Activated CD4-positive, alpha-beta T cell treated with anti-CD3 and anti-CD28 coated beads, Interleukin-2, amount 10 ng/mL, durations not matched to agents 7 days and 5 days (primary cell): ENCODE measurements at regions not wholly inside any gene's neighbourhood (a gene's known extent, or its start where the extent isn't known, plus 50 kb on each side); places are given as distances from the start of the nearest gene placed in this dataset.

Source experiments
- CTCF ChIA-PET: fragments of 350-600 bp; sonication (Branson Sonifier 250); formaldehyde crosslinking; loops from one replicate; lab custom pipeline; 2021; ENCODE audit warnings: antibody characterized with exemption; lab: Charles Lee
- POLR2A ChIA-PET: fragments of 350-600 bp; sonication (Branson Sonifier 250); formaldehyde crosslinking; loops from one replicate; lab custom pipeline; 2021; ENCODE audit warnings: antibody characterized with exemption; lab: Charles Lee
- DNase-seq: peaks from one replicate; pipeline ENCODE4 v3.0.0-alpha.2; 2020
- H3K27ac Mint-ChIP-seq: one replicate; pipeline ENCODE4 v1.8.0; 2021; ENCODE audit warnings: mild to moderate bottlenecking, moderate library complexity, mixed read lengths
- H3K27me3 Mint-ChIP-seq: one replicate; pipeline ENCODE4 v1.8.0; 2021; ENCODE audit warnings: mixed read lengths
- H3K36me3 Mint-ChIP-seq: one replicate; pipeline ENCODE4 v1.8.0; 2021; ENCODE audit warnings: low read depth, mixed read lengths
- H3K4me1 Mint-ChIP-seq: one replicate; pipeline ENCODE4 v1.8.0; 2021; ENCODE audit warnings: mixed read lengths
- H3K4me3 Mint-ChIP-seq: one replicate; pipeline ENCODE4 v1.8.0; 2021; ENCODE audit warnings: mild to moderate bottlenecking, moderate library complexity, mixed read lengths
- H3K9me3 Mint-ChIP-seq: one replicate; pipeline ENCODE4 v1.8.0; 2021; ENCODE audit warnings: mixed read lengths

DNA sequence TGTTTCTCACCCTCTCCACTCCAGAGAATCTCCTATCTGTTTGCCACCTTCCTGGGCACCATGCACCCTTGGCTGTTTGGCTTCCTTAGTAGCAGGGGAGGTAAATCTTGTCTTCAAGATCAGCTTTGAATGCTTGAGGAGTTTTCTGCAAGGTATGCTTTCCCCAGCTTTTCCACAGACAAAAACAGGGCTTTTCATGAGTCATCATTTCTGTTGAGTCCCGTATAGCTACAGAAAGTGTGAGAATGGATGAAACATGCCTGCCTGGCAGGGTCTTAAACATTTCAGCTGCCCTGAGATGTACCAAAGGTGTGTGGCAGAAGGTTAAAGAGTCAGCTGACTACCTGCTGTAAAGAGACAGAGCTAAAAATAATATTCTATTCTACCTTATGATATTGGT, 875.2 kb upstream of the EEF2KMT start:
- Mint-ChIP-seq H3K9me3 (peaks cover 21% of the 10 kb centered on the region), H3K4me1 (no peaks in the 10 kb centered on the region), H3K4me3 (no peak overlapping the region), H3K27me3 (no peaks in the 10 kb centered on the region), H3K27ac (no peak overlapping the region), H3K36me3 (no peaks in the 10 kb centered on the region)
- DNase-seq, result no peak
- ChIA-PET CTCF (no interaction called here), POLR2A (no interaction called here)

DNA sequence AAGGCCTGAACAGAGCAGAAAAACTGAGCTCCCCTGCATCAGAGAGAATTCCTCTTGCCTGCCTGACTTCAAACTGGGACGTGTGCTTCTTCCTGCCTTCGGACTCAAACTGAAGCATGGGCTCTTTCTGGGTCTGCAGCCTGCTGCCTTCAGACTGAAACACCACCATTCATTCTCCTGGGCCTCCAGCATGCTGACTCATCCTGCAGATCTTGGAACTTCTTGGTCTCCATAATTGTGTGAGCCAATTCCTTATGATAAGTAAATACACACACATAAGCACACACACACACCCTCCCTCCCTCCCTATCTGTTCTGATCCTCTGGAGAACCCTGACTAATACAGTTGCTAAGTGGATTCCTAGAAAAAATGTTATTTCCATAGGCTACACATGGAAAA, 874.3 kb upstream of the EEF2KMT start:
- ChIA-PET CTCF (no interaction called here), POLR2A (no interaction called here)
- H3K27me3 Mint-ChIP-seq, result no peaks in the 10 kb centered on the region
- H3K4me3 Mint-ChIP-seq, result no peak overlapping the region
- H3K9me3 Mint-ChIP-seq, result peaks cover 21% of the 10 kb centered on the region
- no peaks in the 10 kb centered on the region for H3K36me3 Mint-ChIP-seq
- H3K27ac Mint-ChIP-seq, result no peak overlapping the region
- DNase-seq, result no peak
- no peaks in the 10 kb centered on the region for H3K4me1 Mint-ChIP-seq

GRCh38 chr16:5971106-5971505, 873.5 kb upstream of the EEF2KMT start:
- no peak for DNase-seq
- peaks cover 21% of the 10 kb centered on the region for H3K9me3 Mint-ChIP-seq
- ChIA-PET CTCF (no interaction called here), POLR2A (no interaction called here)
- no peak overlapping the region for H3K27ac Mint-ChIP-seq
- H3K36me3 Mint-ChIP-seq, result no peaks in the 10 kb centered on the region
- H3K4me1 Mint-ChIP-seq, result no peaks in the 10 kb centered on the region
- H3K27me3 Mint-ChIP-seq, result no peaks in the 10 kb centered on the region
- no peak overlapping the region for H3K4me3 Mint-ChIP-seq

DNA sequence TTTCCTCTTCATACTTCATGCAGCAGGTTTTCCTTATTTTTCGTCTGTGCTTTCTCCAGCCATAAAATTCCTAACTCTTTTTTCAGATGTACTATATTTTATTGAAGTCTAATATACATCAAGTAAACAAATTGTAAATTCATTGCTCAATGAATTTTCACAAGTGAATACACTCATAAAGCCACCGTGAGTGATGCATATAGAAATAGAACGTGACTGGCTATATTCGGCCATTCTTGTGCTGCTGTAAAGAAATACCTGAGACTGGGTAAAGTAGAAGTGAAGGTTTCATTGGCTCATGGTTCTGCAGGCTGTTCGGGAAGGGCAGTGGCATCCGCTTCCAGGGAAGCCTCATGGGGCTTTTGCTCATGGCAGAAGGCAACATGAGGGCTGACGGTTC, 868.4 kb upstream of the EEF2KMT start:
- POLR2A ChIA-PET, result no interaction called here
- peaks cover 6% of the 10 kb centered on the region for H3K9me3 Mint-ChIP-seq
- no peak for DNase-seq
- CTCF ChIA-PET, result no interaction called here
- H3K4me1 Mint-ChIP-seq, result no peaks in the 10 kb centered on the region
- H3K27me3 Mint-ChIP-seq, result no peaks in the 10 kb centered on the region
- H3K27ac Mint-ChIP-seq, result no peak overlapping the region
- H3K36me3 Mint-ChIP-seq, result no peaks in the 10 kb centered on the region
- H3K4me3 Mint-ChIP-seq, result no peak overlapping the region

DNA sequence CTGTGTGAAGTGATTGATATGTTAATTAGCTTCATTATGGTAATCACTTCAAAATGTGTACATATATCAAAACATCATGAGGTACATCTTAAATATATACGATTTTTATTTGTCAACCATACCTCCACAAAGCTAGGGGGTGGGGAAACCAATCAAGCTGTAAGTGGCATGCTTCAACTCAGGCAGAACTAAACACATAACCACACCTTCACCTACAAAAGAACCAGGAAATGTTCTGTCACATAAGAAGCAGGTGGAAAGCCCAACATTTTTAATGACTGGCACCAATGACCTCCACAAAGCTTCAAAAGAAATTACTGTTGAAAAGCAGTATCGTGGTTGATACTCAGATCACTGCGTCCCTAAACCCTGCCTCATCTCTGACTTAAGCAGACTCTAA, 867.7 kb upstream of the EEF2KMT start:
- Mint-ChIP-seq H3K36me3 (no peaks in the 10 kb centered on the region), H3K4me3 (no peak overlapping the region), H3K4me1 (no peaks in the 10 kb centered on the region), H3K27ac (no peak overlapping the region), H3K9me3 (peaks cover 4% of the 10 kb centered on the region), H3K27me3 (no peaks in the 10 kb centered on the region)
- POLR2A ChIA-PET, result no interaction called here
- CTCF ChIA-PET, result no interaction called here
- DNase-seq, result no peak

- H3K4me1 Mint-ChIP-seq, result no peaks in the 10 kb centered on the region
- no peak overlapping the region for H3K27ac Mint-ChIP-seq
- DNase-seq, result no peak
- H3K9me3 Mint-ChIP-seq, result no peaks in the 10 kb centered on the region
- H3K4me3 Mint-ChIP-seq, result no peak overlapping the region
- CTCF ChIA-PET, result no interaction called here
- no peaks in the 10 kb centered on the region for H3K27me3 Mint-ChIP-seq
- POLR2A ChIA-PET, result no interaction called here
- no peaks in the 10 kb centered on the region for H3K36me3 Mint-ChIP-seq
Measured at GRCh38 chr16:5951486-5951885, 853.9 kb upstream of the EEF2KMT start.

- Mint-ChIP-seq H3K9me3 (peaks cover 23% of the 10 kb centered on the region), H3K4me3 (no peak overlapping the region), H3K4me1 (no peaks in the 10 kb centered on the region), H3K27me3 (no peaks in the 10 kb centered on the region), H3K36me3 (no peaks in the 10 kb centered on the region), H3K27ac (no peak overlapping the region)
- no peak for DNase-seq
- ChIA-PET CTCF (interaction anchor here (1.1 kb wide), 1 partner anchor 11 kb away, joined by 4 read pairs; no protein-coding TSS in a partner anchor), POLR2A (no interaction called here)
Measured at GRCh38 chr16:5944971-5945370, 847.4 kb upstream of the EEF2KMT start.

DNA sequence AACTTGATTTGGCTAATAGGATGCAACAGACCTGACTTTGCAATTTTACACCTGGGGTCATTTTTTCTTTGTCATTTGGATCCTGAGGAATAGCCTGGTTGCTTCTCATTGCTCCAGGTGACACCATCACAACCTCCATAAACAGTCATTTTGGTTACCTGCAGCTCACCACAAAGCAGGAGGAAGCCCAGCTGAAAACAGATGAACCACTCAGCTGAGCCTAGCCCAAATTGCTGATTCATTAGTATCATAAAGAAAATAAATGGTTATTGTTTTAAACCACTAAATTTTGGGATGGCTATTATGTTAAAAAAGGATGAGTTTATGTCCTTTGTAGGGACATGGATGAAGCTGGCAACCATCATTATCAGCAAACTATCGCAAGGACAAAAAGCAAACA, 841.0 kb upstream of the EEF2KMT start:
- DNase-seq, result no peak
- Mint-ChIP-seq H3K27me3 (no peaks in the 10 kb centered on the region), H3K27ac (no peak overlapping the region), H3K4me3 (no peak overlapping the region), H3K4me1 (no peaks in the 10 kb centered on the region), H3K9me3 (peaks cover 27% of the 10 kb centered on the region), H3K36me3 (no peaks in the 10 kb centered on the region)
- ChIA-PET POLR2A (interaction anchor here (0.7 kb wide), 1 partner anchor 1009 kb away, joined by 3 read pairs; no protein-coding TSS in a partner anchor), CTCF (no interaction called here)

DNA sequence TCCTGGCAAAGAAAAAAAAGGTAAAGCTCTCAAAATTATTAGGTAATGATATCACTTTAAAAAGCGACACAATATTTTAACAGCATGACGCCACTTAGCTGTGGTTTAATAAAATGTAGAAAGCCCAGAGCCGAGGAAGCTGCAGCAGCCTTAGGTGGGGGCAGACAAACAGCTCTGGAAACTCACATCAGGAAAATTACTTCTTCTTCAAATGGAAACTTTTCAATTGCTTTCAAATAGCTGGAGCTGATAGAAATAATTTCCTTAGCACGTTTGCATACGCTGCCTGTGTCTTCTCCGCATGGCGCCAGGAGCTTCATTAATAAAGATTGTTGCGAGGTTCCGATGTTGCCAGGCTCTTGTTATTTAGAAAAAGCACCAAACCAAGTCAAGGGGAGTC, 835.3 kb upstream of the EEF2KMT start:
- ChIA-PET POLR2A (no interaction called here), CTCF (no interaction called here)
- Mint-ChIP-seq H3K27me3 (no peaks in the 10 kb centered on the region), H3K4me1 (no peaks in the 10 kb centered on the region), H3K36me3 (no peaks in the 10 kb centered on the region), H3K4me3 (no peak overlapping the region), H3K9me3 (peaks cover 26% of the 10 kb centered on the region), H3K27ac (no peak overlapping the region)
- DNase-seq, result no peak

DNA sequence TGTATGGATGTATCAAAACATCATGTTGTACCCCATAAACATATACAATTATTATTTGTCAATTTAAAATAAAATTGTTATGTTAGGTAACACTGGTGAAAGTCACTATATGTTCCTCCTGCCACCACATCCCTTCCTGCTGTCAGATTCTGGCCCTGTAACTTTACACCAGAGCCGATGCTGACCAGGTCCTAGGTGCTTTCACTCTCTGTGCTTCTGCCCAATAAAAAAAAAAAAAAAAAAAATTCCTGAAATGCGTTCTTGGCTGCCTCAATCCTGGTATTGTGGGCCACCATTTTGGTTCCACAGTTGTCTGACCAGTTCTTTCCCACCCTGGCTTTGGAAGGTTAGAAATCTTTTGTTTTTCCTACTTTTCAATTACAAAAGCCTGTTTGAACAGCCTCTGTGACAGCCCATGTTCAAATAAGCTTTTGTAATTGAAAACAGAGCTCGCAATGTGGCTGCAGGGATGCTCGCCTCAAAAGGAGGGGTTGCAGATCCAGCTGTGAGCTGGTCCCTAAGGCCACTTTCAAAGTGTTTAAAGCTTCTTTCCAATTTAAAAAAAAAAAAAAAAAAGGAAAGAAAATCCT, 831.0 kb upstream of the EEF2KMT start:
- H3K27me3 Mint-ChIP-seq, result no peaks in the 10 kb centered on the region
- H3K27ac Mint-ChIP-seq, result no peak overlapping the region

GRCh38 chr16:5925850-5926249, 828.3 kb upstream of the EEF2KMT start:
- H3K27me3 Mint-ChIP-seq, result no peaks in the 10 kb centered on the region
- H3K36me3 Mint-ChIP-seq, result no peaks in the 10 kb centered on the region
- no peaks in the 10 kb centered on the region for H3K4me1 Mint-ChIP-seq
- no peak overlapping the region for H3K27ac Mint-ChIP-seq
- POLR2A ChIA-PET, result no interaction called here
- peaks cover 12% of the 10 kb centered on the region for H3K9me3 Mint-ChIP-seq
- H3K4me3 Mint-ChIP-seq, result no peak overlapping the region
- no peak for DNase-seq
- CTCF ChIA-PET, result interaction anchor here (0.6 kb wide), 1 partner anchor 892 kb away, joined by 3 read pairs; no protein-coding TSS in a partner anchor

More for the DNA sequence above, 831.0 kb upstream of the EEF2KMT start:
- Mint-ChIP-seq H3K9me3 (peaks cover 23% of the 10 kb centered on the region), H3K36me3 (no peaks in the 10 kb centered on the region), H3K4me3 (no peak overlapping the region), H3K4me1 (no peaks in the 10 kb centered on the region)
- DNase-seq, result no peak
- ChIA-PET POLR2A (no interaction called here), CTCF (no interaction called here)

GRCh38 chr16:5922686-5923085, 825.1 kb upstream of the EEF2KMT start:
- Mint-ChIP-seq H3K4me3 (no peak overlapping the region), H3K9me3 (peaks cover 15% of the 10 kb centered on the region), H3K27me3 (no peaks in the 10 kb centered on the region), H3K36me3 (no peaks in the 10 kb centered on the region), H3K4me1 (no peaks in the 10 kb centered on the region), H3K27ac (no peak overlapping the region)
- ChIA-PET CTCF (no interaction called here), POLR2A (no interaction called here)
- DNase-seq, result no peak

GRCh38 chr16:5918567-5919130, 821.1 kb upstream of the EEF2KMT start:
- Mint-ChIP-seq H3K36me3 (no peaks in the 10 kb centered on the region), H3K4me3 (no peak overlapping the region), H3K4me1 (no peaks in the 10 kb centered on the region), H3K27ac (no peak overlapping the region), H3K9me3 (peaks cover 12% of the 10 kb centered on the region), H3K27me3 (no peaks in the 10 kb centered on the region)
- DNase-seq, result no peak
- CTCF ChIA-PET, result no interaction called here
- POLR2A ChIA-PET, result no interaction called here
